Left ventricle myocardium superior (tissue), 1 donor: ENCODE measurements at regions not wholly inside any gene's neighbourhood (a gene's known extent, or its start where the extent isn't known, plus 50 kb on each side); places are given as distances from the start of the nearest gene placed in this dataset.

Source experiments
- ATAC-seq: fragments of 200-7000 bp; cut with Tn5 transposase; one replicate; pipeline ENCODE4 v1.9.1; 2020; ENCODE audit warnings: mild to moderate bottlenecking, moderate library complexity
- DNase-seq: peaks from one replicate; pipeline ENCODE4 v3.0.0-alpha.2; 2020
- intact Hi-C: fragments of 100-400 bp; cut with micrococcal nuclease; formaldehyde crosslinking; loops from one replicate; pipeline ENCODE4 v1.11.0; 2022
- donor health status: DM: no; HTN: yes; CAD: no; lungs with severe emphysema.

DNA sequence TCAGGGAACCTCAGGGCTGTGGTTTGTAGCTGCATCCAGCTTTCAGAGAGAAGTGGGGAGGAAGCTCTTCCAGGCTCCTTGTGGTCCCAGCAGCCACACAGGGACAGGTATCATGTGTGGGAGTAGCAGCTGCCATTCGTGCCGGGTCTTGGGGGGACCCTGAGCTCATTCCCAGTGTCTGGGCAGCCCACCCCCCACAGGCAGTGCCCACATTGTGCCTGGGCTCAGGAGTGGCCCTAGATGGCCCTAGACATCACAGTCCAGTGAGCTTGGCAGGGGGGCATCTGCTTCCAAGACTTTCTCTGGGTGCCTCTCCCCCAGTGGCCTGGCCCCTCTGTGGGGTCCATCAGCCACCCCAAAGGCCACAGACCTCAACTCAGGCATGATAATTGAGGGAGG is 619.7 kb downstream of the BRD1 start:
- no peak for ATAC-seq
- DNase-seq, result no peak

GRCh38 chr22:49207008-49208003 is 620.4 kb downstream of the BRD1 start:
- intact Hi-C loops, result no loop called here
- ATAC-seq (no peak), DNase-seq (no peak)

More for the DNA sequence above, 619.7 kb downstream of the BRD1 start:
- intact Hi-C loops, result no loop called here

DNA sequence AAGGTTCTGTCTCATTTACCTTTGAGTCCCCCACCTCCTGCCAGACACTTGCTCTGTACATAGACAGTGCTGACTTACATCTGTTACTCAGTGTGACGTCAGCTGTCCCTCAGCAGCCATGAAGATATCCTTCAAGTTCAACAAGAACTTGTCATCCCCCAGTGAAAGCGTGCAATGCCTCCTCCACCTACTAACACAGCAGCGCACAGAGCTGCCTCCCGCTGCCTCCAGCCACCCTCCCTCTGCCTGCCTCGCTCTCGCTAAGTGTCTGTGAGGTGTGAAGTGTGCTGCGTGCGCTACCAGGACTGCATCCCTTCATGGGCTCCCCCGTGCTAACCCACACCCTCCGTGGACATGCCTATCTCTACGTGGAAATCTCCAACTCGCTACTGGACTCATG is 621.4 kb downstream of the BRD1 start:
- DNase-seq, result no peak
- no peak for ATAC-seq
- intact Hi-C loops, result no loop called here

- DNase-seq (no peak), ATAC-seq (no peak)
- intact Hi-C loops, result no loop called here
Observed at GRCh38 chr22:49205483-49205800, 622.2 kb downstream of the BRD1 start.

GRCh38 chr22:49204599-49205482 is 622.8 kb downstream of the BRD1 start:
- no peak for DNase-seq
- no peak for ATAC-seq
- intact Hi-C loops, result no loop called here

GRCh38 chr22:49203859-49204598 is 623.6 kb downstream of the BRD1 start:
- intact Hi-C loops, result no loop called here
- ATAC-seq, result no peak
- DNase-seq, result no peak

DNA sequence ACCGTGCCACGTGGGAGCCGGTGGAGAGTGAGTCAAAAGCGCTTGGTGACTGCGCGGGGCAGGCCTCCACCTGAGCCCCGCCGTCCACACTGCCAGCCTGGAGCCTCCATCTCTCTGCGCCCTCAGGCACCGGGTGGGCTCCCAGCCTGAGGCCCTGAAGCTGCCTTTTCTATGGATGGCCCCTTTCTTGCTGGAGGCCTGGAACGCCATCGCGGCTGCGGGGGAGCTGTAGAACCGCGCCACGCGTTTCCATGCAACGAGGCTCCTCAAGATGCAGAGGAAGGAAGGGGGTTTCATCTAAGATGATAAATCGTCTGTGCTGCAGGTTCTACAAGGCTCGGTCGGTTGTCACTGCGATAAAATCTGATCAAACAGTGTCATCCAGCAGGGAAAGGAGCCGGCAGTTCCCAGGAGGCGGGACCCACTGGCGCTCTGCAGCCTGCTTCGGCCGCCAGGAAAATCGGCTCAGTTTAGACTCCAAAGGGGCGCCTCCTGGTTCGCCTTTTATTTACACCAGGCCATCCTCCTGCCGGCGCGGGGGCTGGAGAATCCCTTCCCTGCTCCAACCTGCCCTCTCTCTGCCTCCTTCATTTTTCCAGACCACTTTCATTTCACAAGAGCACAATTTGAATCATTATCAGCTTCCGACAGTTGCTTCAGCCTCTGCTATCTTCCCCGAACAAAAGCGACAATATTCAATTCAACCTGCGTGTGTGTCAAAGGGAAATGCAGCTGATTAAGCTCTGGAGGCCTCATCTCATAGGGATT is 624.4 kb downstream of the BRD1 start:
- ATAC-seq (no peak), DNase-seq (no peak)
- intact Hi-C loops, result no loop called here

DNA sequence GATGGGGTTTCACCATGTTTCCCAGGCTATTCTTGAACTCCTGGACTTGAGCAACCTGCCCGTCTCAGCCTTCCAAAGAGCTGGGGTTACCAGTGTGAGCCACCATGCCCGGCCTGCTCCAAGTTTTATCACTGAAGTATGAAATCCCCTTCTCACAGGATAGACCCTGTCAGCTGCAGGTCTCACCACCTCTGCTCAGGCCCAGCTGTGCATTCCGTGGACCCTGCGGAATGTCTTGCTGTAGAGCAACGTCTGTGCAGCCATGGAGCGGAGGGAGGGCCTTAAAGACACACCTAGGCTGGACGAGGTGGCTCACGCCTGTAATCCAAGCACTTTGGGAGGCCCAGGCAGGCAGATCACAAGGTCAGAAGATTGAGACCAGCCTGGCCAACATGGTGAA is 625.4 kb downstream of the BRD1 start:
- intact Hi-C loops, result no loop called here
- no peak for DNase-seq
- no peak for ATAC-seq

- DNase-seq (no peak), ATAC-seq (no peak)
- intact Hi-C loops, result no loop called here
Observed at GRCh38 chr22:49201046-49201970, 626.4 kb downstream of the BRD1 start.

DNA sequence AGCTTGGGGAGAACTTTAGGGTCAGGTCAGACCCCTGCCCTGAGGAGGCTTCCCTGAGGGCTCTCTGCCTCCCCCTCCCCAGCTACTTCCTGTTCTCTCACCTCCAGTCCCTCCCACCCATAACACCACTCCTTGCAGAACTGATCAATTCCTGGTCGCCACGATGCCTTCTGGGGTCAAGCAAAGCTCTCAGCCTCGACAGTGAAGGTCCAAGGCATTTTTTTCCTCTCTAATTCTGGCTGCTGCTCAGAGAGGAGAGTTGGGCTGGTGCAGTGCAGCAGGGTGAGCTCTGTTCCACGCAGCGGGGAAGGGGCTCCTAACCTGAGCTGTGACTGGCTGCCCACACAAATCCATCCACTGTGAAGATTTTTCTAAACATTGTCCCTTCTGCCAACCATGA is 628.4 kb downstream of the BRD1 start:
- no peak for ATAC-seq
- DNase-seq, result no peak
- intact Hi-C loops, result no loop called here

DNA sequence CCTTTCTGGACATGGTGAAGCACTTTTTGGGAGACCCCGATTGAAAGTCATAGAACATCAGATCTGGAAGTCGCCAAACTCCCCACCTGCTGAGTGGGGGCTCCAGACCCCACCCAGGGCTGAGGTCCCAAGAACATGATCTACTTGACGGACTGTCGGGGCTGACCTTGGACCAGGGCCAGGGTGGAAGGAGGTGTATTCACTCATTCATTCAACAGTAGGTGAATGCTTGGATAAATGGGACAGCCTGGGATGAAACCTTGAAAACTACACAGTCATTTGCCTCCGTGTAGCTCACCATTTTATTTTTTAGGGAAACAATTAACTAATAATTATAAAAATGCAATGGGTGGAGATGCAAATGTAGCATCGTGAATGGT is 629.0 kb downstream of the BRD1 start:
- ATAC-seq (no peak), DNase-seq (no peak)
- intact Hi-C loops, result no loop called here

GRCh38 chr22:49197986-49198704 is 629.5 kb downstream of the BRD1 start:
- intact Hi-C loops, result no loop called here
- no peak for ATAC-seq
- DNase-seq, result no peak

- ATAC-seq (no peak), DNase-seq (no peak)
- intact Hi-C loops, result no loop called here
Observed at GRCh38 chr22:49197505-49197904, 630.2 kb downstream of the BRD1 start.

DNA sequence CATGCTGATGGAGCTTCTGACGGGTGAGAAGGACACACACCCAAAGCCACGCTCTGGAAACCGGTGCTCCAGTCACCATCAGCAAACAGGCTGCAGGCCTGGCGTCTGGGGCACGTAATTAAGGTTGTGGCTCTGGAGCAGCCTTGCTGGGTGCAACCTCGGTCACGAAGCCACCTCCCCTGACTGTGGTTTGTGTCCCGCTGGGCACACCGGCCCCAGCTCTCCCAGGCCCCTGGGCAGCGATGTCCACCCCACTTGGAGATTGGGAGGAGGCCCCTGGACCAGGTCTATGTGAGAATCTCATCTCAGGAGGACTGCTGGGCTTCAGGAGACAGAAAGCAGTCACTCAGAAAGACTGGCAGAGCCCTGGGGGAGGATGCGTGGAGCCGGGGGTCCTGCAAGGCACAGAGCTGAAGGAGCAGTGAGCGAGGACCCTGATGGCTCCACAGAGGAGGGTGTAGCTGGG is 631.6 kb downstream of the BRD1 start:
- DNase-seq (no peak), ATAC-seq (no peak)
- intact Hi-C loops, result no loop called here

DNA sequence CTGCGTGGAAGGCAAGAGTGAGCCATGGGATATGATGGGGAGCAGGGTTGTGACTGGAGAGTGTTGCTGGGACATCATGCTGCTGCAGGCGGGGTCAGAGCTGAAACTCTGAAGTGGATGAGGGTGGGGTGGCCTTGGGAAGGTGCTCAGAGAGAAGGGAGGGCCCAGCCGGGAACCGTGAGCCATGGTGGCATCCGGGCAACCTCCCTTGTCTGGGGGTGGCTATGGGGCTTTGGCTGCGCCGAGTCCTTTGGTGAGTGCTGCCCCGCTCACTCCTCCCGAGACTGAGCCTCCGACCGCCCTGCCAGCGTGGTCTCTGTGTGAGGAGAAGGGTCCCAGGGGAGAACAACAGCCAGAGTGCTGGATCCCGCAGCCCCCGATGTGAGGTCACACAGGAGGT is 632.0 kb downstream of the BRD1 start:
- intact Hi-C loops, result no loop called here
- DNase-seq, result no peak
- ATAC-seq, result no peak

DNA sequence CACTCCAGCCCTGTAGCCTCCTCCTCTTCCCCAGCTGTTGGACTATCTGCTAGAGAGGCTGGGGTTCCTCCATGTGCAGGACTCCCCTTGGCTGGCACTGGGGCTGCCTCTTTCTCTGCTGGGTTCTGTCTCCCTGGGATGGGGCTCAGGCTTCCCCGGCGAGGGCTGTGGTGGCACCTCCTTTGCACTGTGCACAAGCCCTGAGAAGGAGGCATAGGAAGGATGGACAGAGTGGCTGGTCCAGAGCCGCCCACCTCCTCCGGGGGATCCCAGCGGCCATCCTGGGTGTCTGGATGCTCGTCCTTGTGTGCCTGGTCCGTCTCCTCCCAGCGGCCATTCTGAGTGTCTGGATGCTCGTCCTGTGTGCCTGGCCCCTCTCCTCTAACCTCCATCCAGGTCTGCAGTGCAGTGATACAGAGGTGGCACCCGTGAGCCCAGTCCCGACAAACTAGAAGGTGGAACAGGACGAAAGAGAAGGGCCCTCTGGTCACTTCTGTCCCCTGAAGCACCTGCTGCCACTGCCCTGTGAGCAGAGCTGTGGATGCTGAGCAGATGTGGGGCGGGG is 633.7 kb downstream of the BRD1 start:
- intact Hi-C loops, result no loop called here
- no peak for DNase-seq
- ATAC-seq, result no peak

DNA sequence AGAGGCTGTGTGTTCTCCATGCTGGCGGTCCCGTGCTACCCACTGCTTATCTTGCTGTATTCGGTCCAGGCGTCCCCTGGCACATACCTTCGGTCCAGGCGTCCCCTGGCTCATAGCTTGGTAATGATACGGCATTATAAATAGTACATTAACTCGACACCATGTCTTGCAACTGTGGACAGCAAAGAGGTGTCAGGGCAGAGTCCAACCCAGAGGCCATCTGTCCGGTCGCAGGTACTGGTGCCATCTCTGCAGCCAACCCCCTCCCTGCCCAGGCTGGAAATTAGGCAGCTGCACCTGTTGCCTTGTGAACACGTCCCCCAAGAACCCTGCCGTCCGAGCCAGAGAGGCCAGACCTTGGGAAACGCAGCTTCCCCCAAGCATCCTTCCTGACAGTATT is 634.3 kb downstream of the BRD1 start:
- DNase-seq, result peak; percentile 55
- peak; percentile 96 for ATAC-seq

More for the DNA sequence above, 634.3 kb downstream of the BRD1 start:
- intact Hi-C loops, result no loop called here
